BLaER1 treated with 17β-estradiol and CSF1 and Interleukin-3, amounts not matched to agents 10 nM and 100 nM (cell line): ENCODE measurements at regions not wholly inside any gene's neighbourhood (a gene's known extent, or its start where the extent isn't known, plus 50 kb on each side); places are given as distances from the start of the nearest gene placed in this dataset.
"Not testable (repeated sequence)": the region's sequence is repeated elsewhere in the genome, so short reads cannot be mapped to it uniquely, and the experiment has no call there.

Experiments
- H3K27ac ChIP-seq, 11 experiments: shearing (Covaris generic); formaldehyde crosslinking; 2 replicates each; pipeline ENCODE4 v1.8.1; 2022
- H3K27me3 ChIP-seq, 11 experiments: shearing (Covaris generic); formaldehyde crosslinking; 2 replicates each; pipeline ENCODE4 v1.8.1; 2022
- H3K36me3 ChIP-seq, 11 experiments: shearing (Covaris generic); formaldehyde crosslinking; 2 replicates each; pipeline ENCODE4 v1.8.1; 2022
- H3K4me1 ChIP-seq, 10 experiments: shearing (Covaris generic); formaldehyde crosslinking; 2 replicates each; pipeline ENCODE4 v1.8.1; 2022
- H3K4me2 ChIP-seq, 11 experiments: shearing (Covaris generic); formaldehyde crosslinking; 2 replicates each; pipeline ENCODE4 v1.8.1; 2022
- H3K4me3 ChIP-seq, 10 experiments: shearing (Covaris generic); formaldehyde crosslinking; 2 replicates each; pipeline ENCODE4 v1.8.1; 2022
- H3K9ac ChIP-seq, 11 experiments: shearing (Covaris generic); formaldehyde crosslinking; 2 replicates each; pipeline ENCODE4 v1.8.1; 2022
- H3K9me3 ChIP-seq, 11 experiments: shearing (Covaris generic); formaldehyde crosslinking; replicated peaks in 1 of 11; 2 replicates each; pipeline ENCODE4 v1.8.1; 2022
- H4K20me1 ChIP-seq, 11 experiments: shearing (Covaris generic); formaldehyde crosslinking; 2 replicates each; pipeline ENCODE4 v1.8.1; 2022
- Cebpa-rat ChIP-seq, 11 experiments: shearing (Covaris generic); IDR thresholded peaks; 2 replicates each; pipeline ENCODE4 v1.8.1; 2022

DNA sequence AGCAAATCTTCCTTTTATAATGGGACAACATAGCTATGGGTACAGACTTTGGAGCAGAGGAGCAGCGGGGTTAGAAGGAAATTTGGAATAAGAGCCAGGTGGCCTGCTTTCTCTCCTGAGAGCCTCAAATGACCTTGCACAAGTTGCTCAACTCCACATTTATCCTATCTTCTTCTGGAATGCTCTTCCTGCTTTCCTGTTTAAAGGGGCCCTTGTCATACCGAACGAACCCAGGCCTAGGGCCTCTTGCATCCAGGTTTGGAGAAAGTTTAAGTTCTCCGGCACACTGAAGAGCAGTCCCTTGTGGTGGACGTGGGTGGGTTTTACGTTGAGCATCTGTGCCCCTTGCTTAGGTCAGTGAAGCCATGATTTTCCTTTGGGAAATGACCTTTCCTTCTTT is 197.9 kb upstream of the NR3C1 start:
- H3K9ac ChIP-seq = no peak overlapping the region; a peak in 2 of 22 replicates
- peaks cover 0 to 54% (median 40%) of the 10 kb centered on the region in 11 experiments; a peak in 18 of 22 replicates for H3K9me3 ChIP-seq
- H3K27me3 ChIP-seq = no peaks in the 10 kb centered on the region
- H3K4me3 ChIP-seq = no peak overlapping the region
- peaks cover 51 to 69% (median 63%) of the 10 kb centered on the region in 10 experiments for H3K4me1 ChIP-seq
- peak overlapping the region in 9 of 11 experiments; percentile 86 to 96 (median 93); a peak in 18 of 22 replicates for H3K27ac ChIP-seq
- H3K4me2 ChIP-seq = peak overlapping the region; percentile 6 to 80 (median 63); a peak in 18 of 22 replicates
- no peaks in the 10 kb centered on the region for H3K36me3 ChIP-seq
- no peaks in the 10 kb centered on the region for H4K20me1 ChIP-seq
- no peak for TF ChIP-seq Cebpa-rat (IDR thresholded peaks at IDR 0.05)

DNA sequence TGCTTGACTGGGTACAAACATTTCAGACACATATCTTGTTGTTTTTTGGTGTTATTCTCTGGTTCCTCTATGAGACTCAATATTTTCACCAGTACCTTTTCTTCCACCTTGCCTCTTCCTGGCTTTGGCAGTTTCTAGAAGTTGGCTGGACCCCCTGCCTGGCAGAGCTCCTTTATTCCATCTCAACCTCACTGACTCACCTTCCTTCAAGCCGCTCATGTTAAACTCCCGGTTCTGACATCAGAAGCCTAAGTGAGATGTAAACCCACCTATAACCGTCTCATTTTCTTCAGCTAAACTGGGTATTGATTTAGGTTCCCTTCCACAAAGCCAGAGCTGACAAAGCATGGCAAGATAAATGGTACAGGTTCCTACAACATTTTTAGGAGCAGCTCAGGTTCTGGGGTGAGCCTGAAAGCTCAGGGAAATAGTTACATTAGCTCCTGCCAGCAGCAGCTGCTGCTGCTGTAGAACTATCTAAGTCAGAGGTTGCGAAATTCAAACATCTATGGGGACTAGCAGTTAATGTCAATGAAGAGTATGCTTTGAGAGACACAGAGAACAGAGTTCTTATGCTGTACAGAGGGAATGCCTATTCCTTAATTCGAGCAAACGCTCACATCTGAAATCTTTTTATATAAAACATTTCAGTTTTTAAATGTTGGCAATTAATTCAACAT is 197.1 kb upstream of the NR3C1 start:
- Histone ChIP-seq H4K20me1 (no peaks in the 10 kb centered on the region), H3K27ac (peak overlapping the region in 9 of 11 experiments; percentile 86 to 96 (median 93); a peak in 18 of 22 replicates), H3K36me3 (no peaks in the 10 kb centered on the region), H3K4me1 (peaks cover 45 to 69% (median 62%) of the 10 kb centered on the region in 10 experiments), H3K4me3 (no peak overlapping the region), H3K4me2 (peak overlapping the region; percentile 12 to 80 (median 54); a peak in 19 of 22 replicates), H3K9ac (peak overlapping the region in 9 of 11 experiments; percentile 1 to 60 (median 34); a peak in 8 of 22 replicates), H3K9me3 (peaks cover 0 to 50% (median 40%) of the 10 kb centered on the region in 11 experiments; a peak in 18 of 22 replicates), H3K27me3 (no peaks in the 10 kb centered on the region)
- peak; percentile 29 to 94 (median 83); a peak in 19 of 22 replicates for TF ChIP-seq Cebpa-rat (IDR thresholded peaks at IDR 0.05)

DNA sequence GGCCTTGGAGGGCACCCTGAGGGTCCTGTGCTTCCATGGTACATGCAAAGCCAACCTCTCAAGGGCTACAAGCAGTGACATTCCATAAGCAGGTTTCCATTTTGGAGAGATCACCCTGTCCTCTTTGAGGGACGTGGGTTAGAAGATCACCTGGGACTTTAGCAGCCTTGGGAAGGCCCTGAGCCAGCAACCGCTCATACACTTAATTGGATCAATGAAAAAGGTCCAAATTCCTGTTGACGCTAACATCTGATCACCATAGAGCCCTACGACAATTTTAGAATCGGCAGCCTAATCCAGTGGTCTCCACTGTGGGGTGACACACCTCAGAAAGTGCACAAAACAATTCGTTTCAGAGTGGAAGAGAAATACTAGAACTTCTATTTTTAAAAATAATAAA is 196.0 kb upstream of the NR3C1 start:
- Histone ChIP-seq H3K9ac (no peak overlapping the region), H3K27me3 (no peaks in the 10 kb centered on the region), H3K4me2 (no peak overlapping the region), H3K9me3 (peaks cover 0 to 47% (median 37%) of the 10 kb centered on the region in 11 experiments; a peak in 18 of 22 replicates), H3K36me3 (no peaks in the 10 kb centered on the region), H4K20me1 (no peaks in the 10 kb centered on the region), H3K27ac (peak overlapping the region in 4 of 11 experiments; percentile 4 to 94 (median 33); a peak in 7 of 22 replicates), H3K4me3 (no peak overlapping the region), H3K4me1 (peaks cover 45 to 69% (median 63%) of the 10 kb centered on the region in 10 experiments)
- no peak for TF ChIP-seq Cebpa-rat (IDR thresholded peaks at IDR 0.05)

DNA sequence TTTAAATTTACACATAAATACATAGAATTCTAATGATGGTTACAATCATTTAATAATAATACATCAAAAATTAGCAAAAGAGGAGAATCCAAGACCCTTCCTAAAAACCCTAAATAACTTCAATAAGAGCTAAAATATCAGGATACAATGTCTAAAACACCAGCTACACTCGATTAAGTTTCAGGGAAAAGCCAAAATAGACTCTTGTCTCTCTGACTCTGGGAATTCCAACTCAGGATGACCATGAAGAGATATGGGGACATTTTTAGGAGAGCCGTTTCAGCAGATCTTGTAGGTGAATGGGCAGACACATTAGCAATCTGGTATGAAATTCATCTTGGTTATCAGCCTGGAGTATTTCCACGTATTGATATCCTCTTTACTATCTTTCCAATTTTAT is 193.3 kb upstream of the NR3C1 start:
- H3K27ac ChIP-seq = no peak overlapping the region
- H3K4me2 ChIP-seq = no peak overlapping the region; a peak in 1 of 22 replicates
- no peak overlapping the region for H3K9ac ChIP-seq
- no peak for TF ChIP-seq Cebpa-rat (IDR thresholded peaks at IDR 0.05)
- H3K27me3 ChIP-seq = no peaks in the 10 kb centered on the region
- no peak overlapping the region for H3K4me3 ChIP-seq
- no peaks in the 10 kb centered on the region for H4K20me1 ChIP-seq
- no peaks in the 10 kb centered on the region for H3K36me3 ChIP-seq
- H3K9me3 ChIP-seq = peaks cover 0 to 23% (median 17%) of the 10 kb centered on the region in 11 experiments; a peak in 17 of 22 replicates
- peaks cover 54 to 69% (median 61%) of the 10 kb centered on the region in 10 experiments for H3K4me1 ChIP-seq

DNA sequence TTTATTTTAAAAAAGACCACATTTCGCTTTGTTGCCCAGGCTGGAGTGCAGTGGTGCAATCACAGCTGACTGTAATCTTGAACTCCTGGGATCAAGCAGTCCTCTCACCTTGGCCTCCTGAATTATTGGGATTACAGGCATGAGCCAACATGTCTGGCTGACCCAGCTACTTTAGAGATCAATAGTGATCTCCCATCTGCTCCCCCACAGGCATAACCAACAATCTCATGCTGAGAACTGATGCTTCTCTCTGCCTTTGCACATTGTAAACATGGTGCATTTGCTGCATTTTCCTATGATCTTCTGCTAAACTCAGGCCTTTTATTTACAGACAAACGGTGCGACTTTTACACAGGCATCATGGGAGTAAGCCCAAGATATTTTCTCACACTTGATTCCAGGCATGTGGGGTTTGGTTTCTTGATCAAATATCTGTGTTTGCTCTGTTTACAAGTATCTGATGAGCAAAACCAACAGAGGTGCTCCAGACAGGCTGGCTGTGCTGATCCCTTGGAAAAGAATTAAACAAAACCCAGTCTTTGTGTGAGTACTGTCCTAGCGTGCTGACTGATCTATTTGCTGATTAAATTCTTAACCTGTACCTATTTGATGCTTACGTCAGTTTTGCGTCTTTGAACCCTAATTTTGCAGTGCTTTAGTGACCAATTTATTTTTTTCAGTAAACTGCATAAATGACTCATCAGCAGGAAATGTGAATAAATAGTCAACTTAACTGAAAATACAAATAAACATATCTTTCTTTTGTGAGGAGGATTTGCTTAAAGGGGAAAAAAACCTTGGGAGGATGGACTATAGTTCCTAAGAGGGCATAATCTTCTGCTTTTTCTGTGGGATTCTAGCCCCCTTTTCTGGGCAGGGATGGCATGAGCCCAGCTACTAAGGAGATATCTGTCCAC is 191.7 kb upstream of the NR3C1 start:
- no peaks in the 10 kb centered on the region for H3K27me3 ChIP-seq
- H3K9ac ChIP-seq = no peak overlapping the region
- H4K20me1 ChIP-seq = no peaks in the 10 kb centered on the region
- no peak for TF ChIP-seq Cebpa-rat (IDR thresholded peaks at IDR 0.05)
- no peak overlapping the region for H3K4me3 ChIP-seq
- peak overlapping the region; percentile 2 to 85 (median 38); a peak in 19 of 22 replicates for H3K4me2 ChIP-seq
- peaks cover 41 to 60% (median 50%) of the 10 kb centered on the region in 10 experiments for H3K4me1 ChIP-seq
- H3K27ac ChIP-seq = peak overlapping the region in 8 of 11 experiments; percentile 7 to 57 (median 18); a peak in 10 of 22 replicates
- H3K36me3 ChIP-seq = no peaks in the 10 kb centered on the region
- H3K9me3 ChIP-seq = peaks cover 0 to 16% (median 10%) of the 10 kb centered on the region in 11 experiments; a peak in 13 of 22 replicates

DNA sequence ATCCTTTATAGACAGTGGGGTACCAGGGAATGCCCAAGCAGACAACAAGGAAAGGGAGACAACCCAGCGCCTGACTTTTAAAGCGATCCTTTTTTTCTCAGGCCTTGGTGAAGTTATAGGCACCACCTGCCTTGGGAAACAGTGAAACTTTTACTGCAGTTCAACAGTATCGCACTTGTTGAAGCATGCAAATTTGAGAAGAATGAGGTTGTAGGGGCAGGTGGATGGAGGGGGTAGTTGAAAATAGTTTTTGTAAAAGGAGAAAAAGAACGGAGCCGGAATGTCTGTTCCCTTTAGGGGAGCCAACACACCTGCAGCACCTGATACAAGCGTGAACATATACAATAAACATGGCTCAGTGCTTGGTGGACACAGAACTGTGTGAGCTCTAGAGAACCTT is 190.2 kb upstream of the NR3C1 start:
- no peak overlapping the region for H3K4me3 ChIP-seq
- peak overlapping the region in 2 of 11 experiments; percentile 7 to 30; a peak in 2 of 22 replicates for H3K9ac ChIP-seq
- peak overlapping the region; percentile 74 to 93 (median 85); a peak in 21 of 22 replicates for H3K4me2 ChIP-seq

DNA sequence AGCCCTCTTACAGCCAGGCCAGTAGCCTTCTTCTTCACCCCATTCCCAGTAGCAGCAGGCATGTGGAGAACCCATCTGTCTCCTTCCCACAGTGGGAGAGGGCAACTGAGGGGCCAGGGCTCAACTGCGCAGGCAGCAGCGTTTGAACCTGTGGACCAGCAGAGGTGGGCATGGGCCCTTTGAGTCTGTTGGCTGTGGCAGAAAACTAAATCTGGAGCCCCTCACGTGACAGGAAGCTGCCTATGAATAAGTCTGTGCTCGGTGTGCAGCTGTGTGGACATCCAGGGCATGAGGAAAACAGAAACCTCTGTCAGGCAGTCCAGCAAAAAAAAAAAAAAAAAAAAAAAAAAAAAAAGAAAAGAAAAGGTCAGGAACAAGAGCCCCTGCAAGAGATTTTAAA is 189.2 kb upstream of the NR3C1 start:
- Histone ChIP-seq H3K9me3 (peaks cover 0 to 5% (median 4%) of the 10 kb centered on the region in 11 experiments; a peak in 13 of 22 replicates), H3K36me3 (no peaks in the 10 kb centered on the region), H3K4me1 (peaks cover 42 to 72% (median 57%) of the 10 kb centered on the region in 10 experiments), H4K20me1 (no peaks in the 10 kb centered on the region), H3K9ac (peak overlapping the region in 10 of 11 experiments; percentile 14 to 71 (median 60); a peak in 15 of 22 replicates), H3K4me2 (peak overlapping the region; percentile 74 to 93 (median 85)), H3K4me3 (peak overlapping the region in 4 of 10 experiments; percentile 9 to 39 (median 24); a peak in 4 of 20 replicates), H3K27me3 (no peaks in the 10 kb centered on the region), H3K27ac (peak overlapping the region; percentile 16 to 89 (median 82); a peak in 21 of 22 replicates)
- TF ChIP-seq Cebpa-rat (IDR thresholded peaks at IDR 0.05) = no peak

More for the DNA sequence above, 190.2 kb upstream of the NR3C1 start:
- H4K20me1 ChIP-seq = no peaks in the 10 kb centered on the region
- no peaks in the 10 kb centered on the region for H3K27me3 ChIP-seq
- no peaks in the 10 kb centered on the region for H3K36me3 ChIP-seq
- H3K27ac ChIP-seq = peak overlapping the region in 9 of 11 experiments; percentile 78 to 89 (median 85); a peak in 16 of 22 replicates
- TF ChIP-seq Cebpa-rat (IDR thresholded peaks at IDR 0.05) = no peak
- peaks cover 0 to 11% (median 8%) of the 10 kb centered on the region in 11 experiments; a peak in 13 of 22 replicates for H3K9me3 ChIP-seq
- peaks cover 41 to 67% (median 53%) of the 10 kb centered on the region in 10 experiments for H3K4me1 ChIP-seq

DNA sequence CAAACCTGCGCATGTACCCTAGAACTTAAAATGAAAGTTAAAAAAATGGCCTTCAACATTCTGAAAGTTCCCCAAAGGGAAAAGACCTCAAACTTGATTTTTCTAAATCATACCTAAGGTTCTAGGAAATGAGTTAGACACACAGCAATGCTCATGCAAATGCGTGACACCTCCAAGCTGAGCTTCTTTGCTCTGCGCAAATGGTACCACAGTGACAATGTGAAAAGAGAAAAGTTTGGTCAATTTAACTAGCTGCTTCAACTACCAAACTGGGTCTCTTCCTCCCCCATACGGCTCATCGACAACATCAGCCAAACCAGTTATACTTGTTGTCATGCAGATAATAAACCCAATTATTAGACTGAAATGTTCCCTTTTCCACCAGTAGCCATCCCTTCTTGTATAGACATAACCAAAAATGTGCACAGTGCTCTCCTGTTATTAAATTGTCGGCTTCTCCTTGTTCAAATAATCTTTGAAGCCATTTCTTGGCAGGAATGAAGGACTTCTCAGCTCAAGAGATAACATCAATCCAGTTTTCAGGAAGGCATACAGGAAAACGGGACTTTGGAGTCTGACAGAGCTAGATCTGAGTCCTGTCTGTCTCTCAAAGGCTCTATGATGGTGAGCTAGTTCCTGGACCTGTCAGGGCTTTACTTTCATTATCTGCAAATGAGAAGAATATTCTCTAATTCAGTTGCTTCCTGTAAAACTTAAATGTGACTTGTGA is 185.6 kb upstream of the NR3C1 start:
- no peaks in the 10 kb centered on the region for H4K20me1 ChIP-seq
- peaks cover 0 to 6% (median 0%) of the 10 kb centered on the region in 11 experiments; a peak in 4 of 22 replicates for H3K9me3 ChIP-seq
- no peak overlapping the region; a peak in 1 of 22 replicates for H3K27ac ChIP-seq
- no peak for TF ChIP-seq Cebpa-rat (IDR thresholded peaks at IDR 0.05)
- no peak overlapping the region for H3K9ac ChIP-seq
- peak overlapping the region in 4 of 11 experiments; percentile 0 to 24 (median 4); a peak in 3 of 22 replicates for H3K4me2 ChIP-seq
- no peaks in the 10 kb centered on the region for H3K36me3 ChIP-seq
- H3K4me1 ChIP-seq = peaks cover 41 to 69% (median 57%) of the 10 kb centered on the region in 10 experiments
- H3K27me3 ChIP-seq = no peaks in the 10 kb centered on the region
- no peak overlapping the region for H3K4me3 ChIP-seq

DNA sequence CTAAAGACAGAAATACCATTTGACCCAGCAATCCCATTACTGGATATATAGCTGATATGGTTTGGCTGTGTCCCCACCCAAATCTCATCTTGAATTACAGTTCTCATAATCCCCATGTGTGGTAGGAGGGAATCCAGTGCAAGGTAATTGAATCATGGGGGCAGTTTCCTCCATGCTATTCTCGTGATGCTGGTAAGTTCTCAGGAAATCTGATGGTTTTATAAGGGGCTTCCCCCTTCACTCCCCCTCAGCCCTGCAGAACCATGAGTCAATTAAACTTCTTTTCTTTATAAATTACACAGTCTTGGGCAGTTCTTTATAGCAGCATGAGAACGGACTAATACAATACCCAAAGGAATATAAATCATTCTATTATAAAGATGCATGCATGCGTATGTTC is 184.6 kb upstream of the NR3C1 start:
- not testable (repeated sequence) for H3K36me3 ChIP-seq, H3K9ac ChIP-seq, H3K27me3 ChIP-seq, H3K9me3 ChIP-seq, H3K4me3 ChIP-seq, H3K27ac ChIP-seq, H4K20me1 ChIP-seq
- peaks cover 41 to 69% (median 57%) of the 10 kb centered on the region in 10 experiments for H3K4me1 ChIP-seq
- peak overlapping the region in 5 of 11 experiments; percentile 9 to 31 (median 16); a peak in 4 of 22 replicates for H3K4me2 ChIP-seq
